Fibroblast of lung (primary cell): ENCODE measurements at regions not wholly inside any gene's neighbourhood (a gene's known extent, or its start where the extent isn't known, plus 50 kb on each side); places are given as distances from the start of the nearest gene placed in this dataset.

ENCODE experiments used
- EZH2 ChIP-seq: IDR thresholded peaks from 2 replicates; pipeline ENCODE4 v1.5.1; 2012; ENCODE audit warnings: low read length, control low read depth, mild to moderate bottlenecking; ENCODE audit errors: missing control alignments
- TF ChIP-seq, protein P1 (sequence below), 2 donors: IDR thresholded peaks in 1 of 2; conservative IDR thresholded peaks in 1 of 2; 1 replicate in 1 of 2; 2 replicates in 1 of 2; pipeline ENCODE4 v1.5.1; 2011 to 2012; ENCODE audit warnings: low read length in 2 of 2, control low read depth in 1 of 2, inconsistent platforms in 1 of 2, low read depth in 1 of 2, mild to moderate bottlenecking in 1 of 2

DNA sequence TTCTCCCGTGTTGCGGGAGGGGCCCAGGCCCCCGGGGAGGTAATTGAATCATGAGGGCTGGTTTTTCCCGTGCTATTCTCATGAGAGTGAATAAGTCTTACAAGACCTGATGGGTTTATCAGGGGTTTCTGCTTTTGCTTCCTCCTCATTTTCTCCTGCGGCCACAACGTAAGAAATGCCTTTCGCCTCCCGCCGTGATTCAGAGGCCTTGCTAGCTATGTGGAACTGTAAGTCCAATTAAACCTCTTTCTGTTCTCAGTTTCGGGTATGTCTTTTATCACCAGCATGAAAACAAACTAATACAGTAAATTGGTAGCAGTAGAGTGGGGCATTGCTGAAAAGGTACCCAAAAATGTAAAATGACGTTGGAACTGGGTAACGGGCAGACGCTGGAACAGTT, 1035.1 kb downstream of the DTWD2 start:
- TF ChIP-seq EZH2, result no peak
- TF ChIP-seq, protein P1, sequence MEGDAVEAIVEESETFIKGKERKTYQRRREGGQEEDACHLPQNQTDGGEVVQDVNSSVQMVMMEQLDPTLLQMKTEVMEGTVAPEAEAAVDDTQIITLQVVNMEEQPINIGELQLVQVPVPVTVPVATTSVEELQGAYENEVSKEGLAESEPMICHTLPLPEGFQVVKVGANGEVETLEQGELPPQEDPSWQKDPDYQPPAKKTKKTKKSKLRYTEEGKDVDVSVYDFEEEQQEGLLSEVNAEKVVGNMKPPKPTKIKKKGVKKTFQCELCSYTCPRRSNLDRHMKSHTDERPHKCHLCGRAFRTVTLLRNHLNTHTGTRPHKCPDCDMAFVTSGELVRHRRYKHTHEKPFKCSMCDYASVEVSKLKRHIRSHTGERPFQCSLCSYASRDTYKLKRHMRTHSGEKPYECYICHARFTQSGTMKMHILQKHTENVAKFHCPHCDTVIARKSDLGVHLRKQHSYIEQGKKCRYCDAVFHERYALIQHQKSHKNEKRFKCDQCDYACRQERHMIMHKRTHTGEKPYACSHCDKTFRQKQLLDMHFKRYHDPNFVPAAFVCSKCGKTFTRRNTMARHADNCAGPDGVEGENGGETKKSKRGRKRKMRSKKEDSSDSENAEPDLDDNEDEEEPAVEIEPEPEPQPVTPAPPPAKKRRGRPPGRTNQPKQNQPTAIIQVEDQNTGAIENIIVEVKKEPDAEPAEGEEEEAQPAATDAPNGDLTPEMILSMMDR (conservative IDR thresholded peaks at IDR 0.05 in 1 of 2, IDR thresholded peaks at IDR 0.05 in 1 of 2; ENCODE audit: low read depth in 1 of 2, low read length in 2 of 2), result no peak
